ENCODE measurements at regions not wholly inside any gene's neighbourhood (a gene's known extent, or its start where the extent isn't known, plus 50 kb on each side); places are given as distances from the start of the nearest gene placed in this dataset.
"Not testable (repeated sequence)": the region's sequence is repeated elsewhere in the genome, so short reads cannot be mapped to it uniquely, and the experiment has no call there.

DNA sequence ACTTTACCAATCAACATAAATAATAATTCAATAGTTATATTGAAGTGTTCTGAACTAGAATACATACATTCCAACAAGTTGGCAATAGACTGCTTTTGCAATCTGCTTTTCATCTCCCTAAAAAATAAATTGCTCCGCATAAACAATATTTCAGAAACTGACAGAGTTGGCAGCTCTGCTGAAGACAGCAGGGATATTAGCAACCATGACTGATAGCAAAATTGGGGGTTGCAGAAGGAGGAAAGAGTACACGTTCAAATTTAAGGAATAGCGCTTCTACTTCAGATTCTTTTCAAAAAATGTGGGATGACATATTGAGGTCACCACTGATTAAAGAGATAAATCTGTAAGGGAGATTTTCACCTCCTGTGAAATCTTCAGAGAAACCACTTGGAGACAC lies 521.2 kb downstream of the DTWD2 start:
- H3K4me1 ChIP-seq = peaks cover 0 to 7% (median 0%) of the 10 kb centered on the region in 3 donors
- no peaks in the 10 kb centered on the region for H3K27me3 ChIP-seq
- ATAC-seq = no peak
- TF ChIP-seq, protein P1, sequence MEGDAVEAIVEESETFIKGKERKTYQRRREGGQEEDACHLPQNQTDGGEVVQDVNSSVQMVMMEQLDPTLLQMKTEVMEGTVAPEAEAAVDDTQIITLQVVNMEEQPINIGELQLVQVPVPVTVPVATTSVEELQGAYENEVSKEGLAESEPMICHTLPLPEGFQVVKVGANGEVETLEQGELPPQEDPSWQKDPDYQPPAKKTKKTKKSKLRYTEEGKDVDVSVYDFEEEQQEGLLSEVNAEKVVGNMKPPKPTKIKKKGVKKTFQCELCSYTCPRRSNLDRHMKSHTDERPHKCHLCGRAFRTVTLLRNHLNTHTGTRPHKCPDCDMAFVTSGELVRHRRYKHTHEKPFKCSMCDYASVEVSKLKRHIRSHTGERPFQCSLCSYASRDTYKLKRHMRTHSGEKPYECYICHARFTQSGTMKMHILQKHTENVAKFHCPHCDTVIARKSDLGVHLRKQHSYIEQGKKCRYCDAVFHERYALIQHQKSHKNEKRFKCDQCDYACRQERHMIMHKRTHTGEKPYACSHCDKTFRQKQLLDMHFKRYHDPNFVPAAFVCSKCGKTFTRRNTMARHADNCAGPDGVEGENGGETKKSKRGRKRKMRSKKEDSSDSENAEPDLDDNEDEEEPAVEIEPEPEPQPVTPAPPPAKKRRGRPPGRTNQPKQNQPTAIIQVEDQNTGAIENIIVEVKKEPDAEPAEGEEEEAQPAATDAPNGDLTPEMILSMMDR (IDR thresholded peaks at IDR 0.05) = no peak
- TF ChIP-seq POLR2A (IDR thresholded peaks at IDR 0.05) (no peak), POLR2AphosphoS5 (IDR thresholded peaks at IDR 0.05) (no peak), EP300 (IDR thresholded peaks at IDR 0.05) (no peak)
- H3K9me3 ChIP-seq = no peaks in the 10 kb centered on the region
- no peak overlapping the region for H3K27ac ChIP-seq
- H3K36me3 ChIP-seq = no peaks in the 10 kb centered on the region
- 27 to 45% methylated on average over 3 of the region's 3 CpGs for WGBS, 2 donors (ENCODE audit: low coverage in 1 of 2)
- no peak overlapping the region for H3K4me3 ChIP-seq

DNA sequence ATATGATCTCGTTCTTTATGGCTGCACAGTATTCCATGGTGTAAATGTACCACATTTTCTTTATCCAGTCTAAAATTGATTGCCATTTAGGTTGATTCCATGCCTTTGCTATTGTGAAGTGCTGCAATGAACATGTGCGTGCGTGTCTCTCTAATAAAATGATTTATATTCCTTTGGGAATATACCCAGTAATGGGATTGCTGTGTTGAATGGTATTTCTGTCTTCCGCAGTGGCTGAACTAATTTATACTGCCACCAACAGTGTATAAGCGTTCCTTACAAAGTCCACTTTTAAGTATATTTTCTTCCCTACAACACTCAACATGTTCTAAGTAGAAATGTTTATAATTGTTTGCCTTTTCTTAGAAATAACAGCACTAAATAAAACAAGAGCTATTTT lies 521.9 kb downstream of the DTWD2 start:
- no peaks in the 10 kb centered on the region for H3K36me3 ChIP-seq
- WGBS, 2 donors (ENCODE audit: low coverage in 1 of 2) = 88 to 92% methylated on average over 5 of the region's 5 CpGs
- H3K4me3 ChIP-seq = no peak overlapping the region
- no peak for ATAC-seq
- TF ChIP-seq POLR2AphosphoS5 (IDR thresholded peaks at IDR 0.05) (no peak), EP300 (IDR thresholded peaks at IDR 0.05) (no peak), POLR2A (IDR thresholded peaks at IDR 0.05) (no peak)
- TF ChIP-seq, protein P1 (IDR thresholded peaks at IDR 0.05) = no peak
- no peaks in the 10 kb centered on the region for H3K9me3 ChIP-seq
- H3K27ac ChIP-seq = no peak overlapping the region
- no peaks in the 10 kb centered on the region for H3K27me3 ChIP-seq
- H3K4me1 ChIP-seq = peaks cover 0 to 7% (median 0%) of the 10 kb centered on the region in 3 donors

DNA sequence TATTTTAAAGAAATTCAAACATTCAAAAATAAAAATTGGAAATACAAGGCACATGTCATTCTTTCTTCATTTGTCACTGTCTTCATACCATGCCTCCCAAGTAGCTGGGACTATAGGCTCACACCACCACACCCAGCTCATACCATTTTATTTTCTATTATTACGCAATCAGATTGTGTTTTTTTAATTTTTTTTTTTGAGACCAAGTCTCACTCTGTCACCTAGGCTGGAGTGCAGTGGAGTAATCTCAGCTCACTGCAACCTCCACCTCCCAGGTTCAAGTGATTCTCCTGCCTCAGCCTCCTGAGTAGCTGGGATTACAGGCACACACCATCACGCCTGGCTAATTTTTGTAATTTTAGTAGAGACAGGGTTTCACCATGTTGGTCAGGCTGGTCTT lies 526.1 kb downstream of the DTWD2 start:
- H3K4me3 ChIP-seq, H3K9me3 ChIP-seq, H3K27ac ChIP-seq, H3K4me1 ChIP-seq, ATAC-seq, H3K36me3 ChIP-seq, H3K27me3 ChIP-seq: not testable (repeated sequence)
- WGBS, 2 donors (ENCODE audit: low coverage in 1 of 2) = 98 to 100% methylated on average over 2 of the region's 2 CpGs

DNA sequence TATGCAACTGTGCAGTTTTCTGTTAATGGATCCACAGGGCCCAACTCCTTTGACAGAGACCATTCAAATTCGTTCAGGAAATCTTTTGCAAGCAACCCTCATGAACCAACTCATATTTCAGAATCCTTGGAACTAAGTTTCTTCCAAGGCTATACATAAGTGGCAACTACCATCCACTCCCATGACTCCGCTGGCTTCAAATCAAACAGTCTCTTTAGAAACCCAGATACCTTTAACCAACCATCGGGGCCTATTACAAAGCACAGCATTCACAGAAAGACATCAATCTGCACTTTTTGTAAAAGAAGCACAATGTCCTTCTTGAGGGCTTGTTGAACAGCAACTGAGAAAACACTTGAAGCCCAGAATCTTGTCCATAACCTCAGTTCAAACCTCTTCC lies 526.9 kb downstream of the DTWD2 start:
- H3K9me3 ChIP-seq = no peaks in the 10 kb centered on the region
- WGBS, 2 donors (ENCODE audit: low coverage in 1 of 2) = 85 to 89% methylated on average over 3 of the region's 3 CpGs

DNA sequence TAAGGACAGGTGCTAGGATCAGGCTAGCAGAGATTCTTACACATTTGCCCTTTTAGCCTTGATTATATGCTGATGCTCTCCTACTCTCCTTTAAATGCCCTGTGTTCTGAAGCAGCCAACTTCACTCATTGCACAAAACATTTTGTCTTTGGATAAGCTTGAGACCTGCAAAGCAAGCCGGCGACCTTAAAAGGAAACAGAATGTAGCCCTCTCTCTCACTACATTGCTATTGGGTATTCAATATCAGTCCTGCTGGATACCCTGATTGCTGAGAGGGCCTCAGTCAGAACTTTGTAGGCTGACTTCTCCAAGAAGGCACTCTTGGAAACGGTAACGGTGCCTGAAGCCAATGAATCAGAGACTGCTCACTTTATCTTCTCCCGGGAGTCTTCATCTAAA lies 528.9 kb downstream of the DTWD2 start:
- no peak overlapping the region for H3K27ac ChIP-seq
- no peaks in the 10 kb centered on the region for H3K36me3 ChIP-seq
- TF ChIP-seq EP300 (IDR thresholded peaks at IDR 0.05) = no peak
- no peak for TF ChIP-seq POLR2A (IDR thresholded peaks at IDR 0.05)
- TF ChIP-seq POLR2AphosphoS5 (IDR thresholded peaks at IDR 0.05) = no peak
- TF ChIP-seq, protein P1 (IDR thresholded peaks at IDR 0.05) = no peak
- whole genome bisulfite sequencing, 2 donors (ENCODE audit: low coverage in 1 of 2) = 79 to 90% methylated on average over 3 to 5 of the region's 5 CpGs
- H3K9me3 ChIP-seq = no peaks in the 10 kb centered on the region
- ATAC-seq = no peak
- no peaks in the 10 kb centered on the region for H3K27me3 ChIP-seq
- no peak overlapping the region for H3K4me3 ChIP-seq
- H3K4me1 ChIP-seq = no peaks in the 10 kb centered on the region

More for the DNA sequence above, 526.9 kb downstream of the DTWD2 start:
- ATAC-seq = no peak
- TF ChIP-seq POLR2A (IDR thresholded peaks at IDR 0.05) (no peak), POLR2AphosphoS5 (IDR thresholded peaks at IDR 0.05) (no peak), EP300 (IDR thresholded peaks at IDR 0.05) (no peak)
- TF ChIP-seq, protein P1 (IDR thresholded peaks at IDR 0.05) = no peak
- Histone ChIP-seq H3K4me1 (no peaks in the 10 kb centered on the region), H3K4me3 (no peak overlapping the region), H3K27ac (no peak overlapping the region), H3K27me3 (no peaks in the 10 kb centered on the region), H3K36me3 (no peaks in the 10 kb centered on the region)
